Heart left ventricle (tissue), 16 donors: ENCODE measurements at regions not wholly inside any gene's neighbourhood (a gene's known extent, or its start where the extent isn't known, plus 50 kb on each side); places are given as distances from the start of the nearest gene placed in this dataset.
A peak's percentile ranks its signal among the peaks of the same experiment; 100 is the strongest.

ENCODE experiments used
- ATAC-seq, 4 donors: fragments of 200-7000 bp; cut with Tn5 transposase; one replicate each; pipeline ENCODE4 v1.9.1; 2020 to 2022; ENCODE audit warnings: moderate library complexity in 4 of 4, mild to moderate bottlenecking in 3 of 4, moderate number of reproducible peaks in 1 of 4
- DNase-seq, 5 donors: peaks; one replicate each; pipeline ENCODE4 v3.0.0-alpha.2; 2020
- H3K27ac ChIP-seq, 12 donors: fragments of 200-600 bp; sonication (generic) in 4 of 12; one replicate each; pipeline versions ENCODE4 v1.5.0 to v1.8.0; 2016 to 2022; ENCODE audit warnings: mild to moderate bottlenecking in 2 of 12
- H3K27me3 ChIP-seq, 9 donors: fragments of 200-600 bp; sonication (generic) in 2 of 9; one replicate each; pipeline versions ENCODE4 v1.5.1 to v1.8.0; 2016 to 2022; ENCODE audit warnings: mild to moderate bottlenecking in 3 of 9
- H3K36me3 ChIP-seq, 9 donors: fragments of 200-600 bp; sonication (generic) in 2 of 9; one replicate each; pipeline versions ENCODE4 v1.5.0 to v1.8.0; 2018 to 2022; ENCODE audit warnings: mild to moderate bottlenecking in 2 of 9
- H3K4me1 ChIP-seq, 12 donors: fragments of 200-600 bp; sonication (generic) in 4 of 12; one replicate each; pipeline versions ENCODE4 v1.5.0 to v1.8.0; 2016 to 2022; ENCODE audit warnings: mild to moderate bottlenecking in 3 of 12
- H3K4me3 ChIP-seq, 12 donors: fragments of 200-600 bp; sonication (generic) in 4 of 12; one replicate each; pipeline versions ENCODE4 v1.5.0 to v1.8.0; 2017 to 2022; ENCODE audit warnings: mild to moderate bottlenecking in 9 of 12, moderate library complexity in 4 of 12
- H3K9me3 ChIP-seq, 12 donors: fragments of 200-600 bp; sonication (generic) in 4 of 12; one replicate each; pipeline versions ENCODE4 v1.5.0 to v1.8.0; 2016 to 2022; ENCODE audit warnings: mild to moderate bottlenecking in 1 of 12
- POLR2A ChIP-seq, 2 donors: fragments of 450-650 bp; IDR thresholded peaks; one replicate each; pipeline ENCODE4 v1.6.1; 2017; ENCODE audit warnings: antibody characterized with exemption in 2 of 2, mild to moderate bottlenecking in 2 of 2, moderate library complexity in 2 of 2
- WGBS, 4 donors: extraction: QIAGEN DNeasy Blood & Tissue Kit in 2 of 4; methylation state at CpG; one replicate each; pipeline versions ENCODE4 v1.1.5 to v1.1.7; 2013 to 2018; 5-methylcytosine and 5-hydroxymethylcytosine counted together
- intact Hi-C, 10 donors: fragments of 100-400 bp; cut with DNase I; formaldehyde crosslinking; loops; one replicate each; pipeline versions ENCODE4 v1.11.1 to v1.14.2; 2022
- TF ChIP-seq, protein P1 (sequence below), 12 donors: fragments of 200-600 bp; sonication (generic) in 4 of 12; IDR thresholded peaks; one replicate each; pipeline versions ENCODE4 v1.5.0 to v1.8.0; 2018 to 2022; ENCODE audit warnings: antibody characterized with exemption in 12 of 12, mild to moderate bottlenecking in 5 of 12
- donor health status: ischemic (EF 13 %, LVEDD 7.1; RV severe dilation, severe dysfunction).
- donor health status: healthy with polysubstance abuse.
- donor health status: DM: no; HTN: yes; CAD: no.
- donor health status: DM: no; HTN: no; CAD: no.
- donor health status: ischemic (EF 25% LVEDD 6.9; RV normal size, moderate dysfunction).
- donor health status: ischemic (EF 25% LVEDD 5.7; RV mildly dilated, moderate dysfunction).
- donor health status: healthy.
- donor health status: DM: yes; HTN: yes; CAD: no.
- donor health status: ischemic (EF 35%, LVEDD 5.7; RV mildly dilated, moderate dysfunction).
- donor health status: nonischemic (EF 11% LVEDD 7.7; RV severe dilation, severe dysfunction).
- donor health status: DM: yes; HTN: yes; CAD: no.
- donor health status: PGD.
- donor health status: ischemic (EF 29% LVEDD 5.4; RV normal size, mild dysfunction).
- donor health status: nonischemic (EF 23%, LVEDD 6.1; RV moderate dilation, normal function).

DNA sequence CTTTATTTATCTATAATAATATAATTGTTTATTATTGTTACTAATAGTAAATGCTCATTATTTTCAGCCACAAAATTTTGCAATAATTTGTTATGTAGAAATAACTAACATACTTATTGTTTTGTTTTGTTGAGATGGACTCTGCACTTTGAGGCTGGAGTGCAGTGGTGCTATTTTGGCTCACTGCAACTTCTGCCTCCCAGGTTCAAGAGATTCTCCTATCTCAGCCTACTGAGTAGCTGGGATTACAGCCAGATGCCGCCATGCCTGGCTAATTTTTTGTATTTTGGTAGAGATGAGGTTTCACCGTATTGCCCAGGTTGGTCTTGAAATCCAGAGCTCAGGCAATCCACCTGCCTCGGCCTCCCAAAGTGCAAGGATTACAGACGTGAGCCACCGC is 76.6 kb upstream of the RAP1B start:
- Histone ChIP-seq H3K36me3 (no peaks in the 10 kb centered on the region), H3K27ac (no peak overlapping the region), H3K4me3 (no peak overlapping the region), H3K9me3 (no peaks in the 10 kb centered on the region), H3K27me3 (no peaks in the 10 kb centered on the region), H3K4me1 (peaks cover 0 to 37% (median 5%) of the 10 kb centered on the region in 12 donors)
- no peak for DNase-seq
- intact Hi-C loops, result loop anchor here in 5 of 10 donors (5.0 to 10.0 kb wide), 4 partner anchors 71 to 169 kb away; no protein-coding TSS in a partner anchor
- no peak for ATAC-seq
- TF ChIP-seq, protein P1, sequence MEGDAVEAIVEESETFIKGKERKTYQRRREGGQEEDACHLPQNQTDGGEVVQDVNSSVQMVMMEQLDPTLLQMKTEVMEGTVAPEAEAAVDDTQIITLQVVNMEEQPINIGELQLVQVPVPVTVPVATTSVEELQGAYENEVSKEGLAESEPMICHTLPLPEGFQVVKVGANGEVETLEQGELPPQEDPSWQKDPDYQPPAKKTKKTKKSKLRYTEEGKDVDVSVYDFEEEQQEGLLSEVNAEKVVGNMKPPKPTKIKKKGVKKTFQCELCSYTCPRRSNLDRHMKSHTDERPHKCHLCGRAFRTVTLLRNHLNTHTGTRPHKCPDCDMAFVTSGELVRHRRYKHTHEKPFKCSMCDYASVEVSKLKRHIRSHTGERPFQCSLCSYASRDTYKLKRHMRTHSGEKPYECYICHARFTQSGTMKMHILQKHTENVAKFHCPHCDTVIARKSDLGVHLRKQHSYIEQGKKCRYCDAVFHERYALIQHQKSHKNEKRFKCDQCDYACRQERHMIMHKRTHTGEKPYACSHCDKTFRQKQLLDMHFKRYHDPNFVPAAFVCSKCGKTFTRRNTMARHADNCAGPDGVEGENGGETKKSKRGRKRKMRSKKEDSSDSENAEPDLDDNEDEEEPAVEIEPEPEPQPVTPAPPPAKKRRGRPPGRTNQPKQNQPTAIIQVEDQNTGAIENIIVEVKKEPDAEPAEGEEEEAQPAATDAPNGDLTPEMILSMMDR (IDR thresholded peaks at IDR 0.05), result no peak
- TF ChIP-seq POLR2A (IDR thresholded peaks at IDR 0.05), result no peak
- 95 to 98% (median 96%) methylated on average over 5 of the region's 5 CpGs for WGBS, 4 donors

DNA sequence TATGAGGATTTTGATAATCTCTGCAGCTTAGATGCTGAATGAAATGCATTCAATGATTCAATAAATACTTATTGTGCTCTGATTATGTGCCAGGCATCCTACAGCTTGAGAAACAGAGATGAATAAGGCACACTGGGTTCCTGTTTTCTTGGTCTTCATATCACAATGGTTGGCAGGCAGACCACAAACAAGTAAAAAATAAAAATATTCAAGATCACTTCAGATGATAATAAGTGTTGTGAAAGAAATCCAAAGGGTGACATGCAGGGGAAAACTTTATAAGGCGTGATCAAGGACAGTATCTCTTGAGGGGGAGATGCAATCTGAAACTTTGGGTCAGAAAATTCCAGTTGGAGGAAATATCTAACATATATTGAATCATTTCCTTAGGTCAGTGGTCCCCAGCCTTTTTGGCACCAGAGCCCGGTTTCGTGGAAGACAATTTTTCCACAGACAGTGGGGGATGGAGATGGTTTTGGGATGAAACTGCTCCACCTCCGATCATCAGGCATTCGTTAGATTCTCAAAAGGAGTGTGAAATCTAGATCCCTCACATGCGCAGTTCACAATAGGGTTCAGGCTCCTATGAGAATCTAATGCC is 73.7 kb upstream of the RAP1B start:
- Histone ChIP-seq H3K36me3 (no peaks in the 10 kb centered on the region), H3K4me1 (peaks cover 0 to 28% (median 9%) of the 10 kb centered on the region in 12 donors), H3K27me3 (no peaks in the 10 kb centered on the region), H3K4me3 (no peak overlapping the region), H3K27ac (no peak overlapping the region), H3K9me3 (no peaks in the 10 kb centered on the region)
- WGBS, 4 donors, result 74 to 80% (median 79%) methylated on average over 6 of the region's 6 CpGs
- ATAC-seq (no peak), DNase-seq (no peak)
- intact Hi-C loops, result loop anchor here in 6 of 10 donors (5.0 to 10.0 kb wide), 3 partner anchors 68 to 172 kb away; no protein-coding TSS in a partner anchor
- TF ChIP-seq, protein P1 (IDR thresholded peaks at IDR 0.05), result no peak
- TF ChIP-seq POLR2A (IDR thresholded peaks at IDR 0.05), result no peak

DNA sequence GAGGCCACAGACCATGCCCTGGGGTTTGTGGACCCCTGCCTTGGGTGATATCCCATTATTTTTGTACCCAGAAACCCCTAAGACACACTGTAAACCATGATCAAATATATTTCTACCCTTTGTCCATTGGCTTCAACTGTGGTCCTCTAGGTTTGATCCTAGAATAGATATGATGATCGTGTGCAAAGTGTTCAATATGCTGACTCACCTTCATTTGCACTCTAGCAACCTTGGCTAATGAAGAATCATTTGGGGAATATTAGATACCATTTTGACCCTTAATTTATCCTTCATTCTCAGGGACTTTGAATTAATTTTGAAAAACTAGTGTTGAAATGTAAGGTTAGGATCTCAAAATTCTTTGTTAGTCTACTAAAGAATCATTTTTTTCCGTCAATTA is 73.1 kb upstream of the RAP1B start:
- no peaks in the 10 kb centered on the region for H3K36me3 ChIP-seq
- peaks cover 0 to 27% (median 9%) of the 10 kb centered on the region in 12 donors for H3K4me1 ChIP-seq
- ATAC-seq (no peak), DNase-seq (no peak)
- no peaks in the 10 kb centered on the region for H3K9me3 ChIP-seq
- peak overlapping the region in 1 of 12 donors; percentile 81 for H3K27ac ChIP-seq
- no peak overlapping the region for H3K4me3 ChIP-seq
- intact Hi-C loops, result loop anchor here in 6 of 10 donors (5.0 to 10.0 kb wide), 3 partner anchors 67 to 173 kb away; no protein-coding TSS in a partner anchor
- no peak for TF ChIP-seq POLR2A (IDR thresholded peaks at IDR 0.05)
- TF ChIP-seq, protein P1 (IDR thresholded peaks at IDR 0.05), result no peak
- no peaks in the 10 kb centered on the region for H3K27me3 ChIP-seq
- 92 to 97% (median 93%) methylated on average over 2 of the region's 2 CpGs for WGBS, 4 donors

DNA sequence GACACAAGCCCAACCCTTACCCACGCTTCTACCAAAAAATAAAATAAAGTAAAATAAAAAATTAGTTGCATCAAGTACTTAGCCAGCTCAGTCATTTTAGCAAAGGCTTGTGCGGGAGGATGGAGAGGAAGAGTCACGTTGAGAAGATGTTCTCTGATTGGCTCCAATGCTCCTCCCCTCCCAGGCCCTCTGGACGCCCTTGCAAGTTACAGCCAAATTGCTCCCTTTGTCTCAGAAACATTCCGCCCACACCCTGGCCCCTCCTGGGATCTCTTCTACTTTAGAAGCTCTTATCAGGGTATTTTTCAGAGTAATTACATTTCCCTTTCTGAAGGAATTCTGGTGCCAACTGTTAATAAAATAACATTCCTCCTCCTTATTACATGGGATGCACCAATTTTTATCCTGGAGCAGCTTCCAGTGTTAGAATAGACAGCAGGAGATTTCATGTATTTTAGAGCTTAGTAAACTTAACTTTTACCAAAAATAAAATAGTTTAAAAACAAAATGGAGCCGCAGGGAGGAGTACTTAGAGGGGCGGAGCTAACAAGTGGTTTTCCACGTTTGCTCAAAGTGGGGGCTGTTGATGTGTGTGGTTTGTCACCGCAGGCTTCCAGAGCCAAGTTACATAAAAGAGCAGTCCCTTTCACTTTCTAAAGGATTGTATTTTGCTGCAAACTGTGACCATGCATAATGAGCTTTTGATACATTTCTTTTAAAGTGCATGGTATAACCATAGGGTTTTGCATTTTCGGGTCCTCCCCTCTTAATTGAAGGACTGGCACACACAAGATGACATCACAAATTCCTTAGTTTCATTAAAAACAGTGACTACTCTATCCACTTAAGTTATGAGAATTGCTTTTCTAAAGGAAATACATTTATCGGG is 71.7 kb upstream of the RAP1B start:
- H3K9me3 ChIP-seq, result no peaks in the 10 kb centered on the region
- peaks cover 0 to 24% (median 9%) of the 10 kb centered on the region in 12 donors for H3K4me1 ChIP-seq
- peak; percentile 89 to 97 (median 94) for ATAC-seq
- intact Hi-C loops, result loop anchor here in 6 of 10 donors (1.0 to 10.0 kb wide), 4 partner anchors 66 to 174 kb away; partner anchors contain the start of gene RAP1B (in 1 of the 6)
- 25 to 27% (median 26%) methylated on average over 11 of the region's 11 CpGs for WGBS, 4 donors
- H3K36me3 ChIP-seq, result no peaks in the 10 kb centered on the region
- TF ChIP-seq, protein P1 (IDR thresholded peaks at IDR 0.05), result no peak
- TF ChIP-seq POLR2A (IDR thresholded peaks at IDR 0.05), result no peak
- H3K4me3 ChIP-seq, result peak overlapping the region in 9 of 12 donors; percentile 4 to 52 (median 40)
- no peaks in the 10 kb centered on the region for H3K27me3 ChIP-seq
- H3K27ac ChIP-seq, result peak overlapping the region; percentile 26 to 86 (median 76)
- DNase-seq, result peak; percentile 76 to 83 (median 81)
